SU-DHL-6 (cell line): ENCODE measurements at regions not wholly inside any gene's neighbourhood (a gene's known extent, or its start where the extent isn't known, plus 50 kb on each side); places are given as distances from the start of the nearest gene placed in this dataset.
A peak's percentile ranks its signal among the peaks of the same experiment; 100 is the strongest.

Source experiments
- H2AFZ ChIP-seq: fragments of 200-600 bp; sonication (generic); 2 replicates; pipeline ENCODE4 v1.6.1; 2014; ENCODE audit warnings: low read depth, mild to moderate bottlenecking, moderate library complexity, mixed read lengths, antibody characterized with exemption, low read length; ENCODE audit not compliant: severe bottlenecking
- H3F3A ChIP-seq: fragments of 200-600 bp; shearing (Covaris generic); 2 replicates; pipeline ENCODE4 v1.6.0; 2016; ENCODE audit warnings: antibody characterized with exemption, mild to moderate bottlenecking; ENCODE audit not compliant: insufficient read depth
- H3K27ac ChIP-seq: fragments of 200-600 bp; sonication (generic); 2 replicates; pipeline ENCODE4 v1.5.1; 2016; ENCODE audit warnings: low read depth, mild to moderate bottlenecking, low read length, moderate library complexity, mixed read lengths
- H3K27me3 ChIP-seq: fragments of 200-600 bp; sonication (generic), shearing (Covaris generic); 2 replicates; pipeline ENCODE4 v1.6.0; 2014; ENCODE audit warnings: mild to moderate bottlenecking, low read length
- H3K36me3 ChIP-seq: fragments of 200-600 bp; sonication (generic); 2 replicates; pipeline ENCODE4 v1.6.1; 2014; ENCODE audit warnings: mild to moderate bottlenecking, low read length, mixed read lengths
- H3K4me2 ChIP-seq: fragments of 300-600, 200-600 bp; shearing (Covaris generic), sonication (generic); 2 replicates; pipeline ENCODE4 v1.6.0; 2014; ENCODE audit warnings: low read length, low read depth, mild to moderate bottlenecking; ENCODE audit not compliant: poor library complexity, severe bottlenecking
- H3K4me3 ChIP-seq: fragments of 200-600 bp; sonication (generic); 2 replicates; pipeline ENCODE4 v1.5.1; 2014; ENCODE audit warnings: antibody characterized with exemption, low read length, mild to moderate bottlenecking, mixed read lengths; ENCODE audit not compliant: insufficient read depth, poor library complexity, severe bottlenecking
- H3K79me2 ChIP-seq: fragments of 200-600 bp; sonication (generic); 2 replicates; pipeline ENCODE4 v1.6.1; 2014; ENCODE audit warnings: mild to moderate bottlenecking, low read length, moderate library complexity; ENCODE audit not compliant: insufficient read depth
- H3K9ac ChIP-seq: fragments of 200-600 bp; sonication (generic); 2 replicates; pipeline ENCODE4 v1.7.0; 2014; ENCODE audit warnings: mild to moderate bottlenecking, low read length
- H3K9me2 ChIP-seq: fragments of 200-600 bp; sonication (generic); replicated peaks from 2 replicates; pipeline ENCODE4 v1.6.1; 2014; ENCODE audit warnings: low read length; ENCODE audit not compliant: insufficient read depth
- H3K9me3 ChIP-seq: fragments of 200-600 bp; sonication (generic); 2 replicates; pipeline ENCODE4 v1.6.1; 2014; ENCODE audit warnings: low read length, mixed read lengths; ENCODE audit not compliant: insufficient read depth
- H4K20me1 ChIP-seq: fragments of 200-600 bp; sonication (generic); 2 replicates; pipeline ENCODE4 v1.6.1; 2014; ENCODE audit warnings: low read depth, mild to moderate bottlenecking, antibody characterized with exemption, low read length, moderate library complexity, mixed read lengths
- EZH2phosphoT487 ChIP-seq: fragments of 200-600 bp; sonication (generic), shearing (Covaris generic); conservative IDR thresholded peaks from 2 replicates; pipeline ENCODE4 v1.6.1; 2018; ENCODE audit warnings: mild to moderate bottlenecking, antibody characterized with exemption, low read length, moderate library complexity, mixed read lengths
- TF ChIP-seq, protein P1 (sequence below): fragments of 200-600 bp; sonication (generic); IDR thresholded peaks from one replicate; pipeline ENCODE4 v1.5.1; 2017; ENCODE audit warnings: antibody characterized with exemption, mild to moderate bottlenecking, low read length, moderate library complexity; ENCODE audit not compliant: insufficient read depth, poor library complexity, severe bottlenecking

- H3F3A ChIP-seq, result no peaks in the 10 kb centered on the region
Observed at GRCh38 chr4:29453303-29453820, 1266.8 kb upstream of the PCDH7 start.

GRCh38 chr4:29459926-29460325, 1260.2 kb upstream of the PCDH7 start:
- Histone ChIP-seq H3K36me3 (no peaks in the 10 kb centered on the region), H3K27ac (no peak overlapping the region), H3K4me2 (no peak overlapping the region), H3K9me2 (no peaks in the 10 kb centered on the region), H3K9ac (no peak overlapping the region), H4K20me1 (no peaks in the 10 kb centered on the region), H3K9me3 (0 out of 2 replicates have a peak, but pooled peaks cover 4% of the 10 kb centered on the region), H3K27me3 (no peaks in the 10 kb centered on the region), H3F3A (no peaks in the 10 kb centered on the region), H2AFZ (peak overlapping the region; percentile 76), H3K4me3 (no peak overlapping the region), H3K79me2 (no peaks in the 10 kb centered on the region)
- TF ChIP-seq, protein P1, sequence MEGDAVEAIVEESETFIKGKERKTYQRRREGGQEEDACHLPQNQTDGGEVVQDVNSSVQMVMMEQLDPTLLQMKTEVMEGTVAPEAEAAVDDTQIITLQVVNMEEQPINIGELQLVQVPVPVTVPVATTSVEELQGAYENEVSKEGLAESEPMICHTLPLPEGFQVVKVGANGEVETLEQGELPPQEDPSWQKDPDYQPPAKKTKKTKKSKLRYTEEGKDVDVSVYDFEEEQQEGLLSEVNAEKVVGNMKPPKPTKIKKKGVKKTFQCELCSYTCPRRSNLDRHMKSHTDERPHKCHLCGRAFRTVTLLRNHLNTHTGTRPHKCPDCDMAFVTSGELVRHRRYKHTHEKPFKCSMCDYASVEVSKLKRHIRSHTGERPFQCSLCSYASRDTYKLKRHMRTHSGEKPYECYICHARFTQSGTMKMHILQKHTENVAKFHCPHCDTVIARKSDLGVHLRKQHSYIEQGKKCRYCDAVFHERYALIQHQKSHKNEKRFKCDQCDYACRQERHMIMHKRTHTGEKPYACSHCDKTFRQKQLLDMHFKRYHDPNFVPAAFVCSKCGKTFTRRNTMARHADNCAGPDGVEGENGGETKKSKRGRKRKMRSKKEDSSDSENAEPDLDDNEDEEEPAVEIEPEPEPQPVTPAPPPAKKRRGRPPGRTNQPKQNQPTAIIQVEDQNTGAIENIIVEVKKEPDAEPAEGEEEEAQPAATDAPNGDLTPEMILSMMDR, result no peak
- no peak for TF ChIP-seq EZH2phosphoT487

More at GRCh38 chr4:29453303-29453820, 1266.8 kb upstream of the PCDH7 start:
- H3K27ac ChIP-seq, result no peak overlapping the region
- H3K79me2 ChIP-seq, result no peaks in the 10 kb centered on the region
- peak overlapping the region; percentile 68 for H2AFZ ChIP-seq
- no peaks in the 10 kb centered on the region for H3K9me2 ChIP-seq
- H3K4me3 ChIP-seq, result no peak overlapping the region
- TF ChIP-seq, protein P1, result no peak
- TF ChIP-seq EZH2phosphoT487, result no peak
- no peak overlapping the region for H3K4me2 ChIP-seq
- H3K36me3 ChIP-seq, result no peaks in the 10 kb centered on the region
- no peaks in the 10 kb centered on the region for H4K20me1 ChIP-seq
- no peak overlapping the region for H3K9ac ChIP-seq
- H3K9me3 ChIP-seq, result no peaks in the 10 kb centered on the region
- no peaks in the 10 kb centered on the region for H3K27me3 ChIP-seq

- no peak overlapping the region for H3K4me3 ChIP-seq
- no peaks in the 10 kb centered on the region for H3K79me2 ChIP-seq
- TF ChIP-seq, protein P1, result no peak
- no peak for TF ChIP-seq EZH2phosphoT487
- H3K27me3 ChIP-seq, result no peaks in the 10 kb centered on the region
- no peak overlapping the region for H3K4me2 ChIP-seq
- no peaks in the 10 kb centered on the region for H4K20me1 ChIP-seq
- H3F3A ChIP-seq, result no peaks in the 10 kb centered on the region
- H3K9ac ChIP-seq, result no peak overlapping the region
- no peaks in the 10 kb centered on the region for H3K9me2 ChIP-seq
- 0 out of 2 replicates have a peak, but pooled peaks cover 4% of the 10 kb centered on the region for H3K9me3 ChIP-seq
- no peak overlapping the region for H3K27ac ChIP-seq
- H3K36me3 ChIP-seq, result no peaks in the 10 kb centered on the region
- peak overlapping the region; percentile 78 for H2AFZ ChIP-seq
Observed at GRCh38 chr4:29467044-29467717, 1253.0 kb upstream of the PCDH7 start.
